GM21723 (cell line): ENCODE measurements at regions not wholly inside any gene's neighbourhood (a gene's known extent, or its start where the extent isn't known, plus 50 kb on each side); places are given as distances from the start of the nearest gene placed in this dataset.
A peak's percentile ranks its signal among the peaks of the same experiment; 100 is the strongest.

Source experiments
- ATAC-seq: cut with Tn5 transposase; IDR thresholded peaks from one replicate; pipeline ENCODE4 v1.9.1; 2021; ENCODE audit warnings: mild to moderate bottlenecking, moderate library complexity; ENCODE audit not compliant: unreplicated experiment

DNA sequence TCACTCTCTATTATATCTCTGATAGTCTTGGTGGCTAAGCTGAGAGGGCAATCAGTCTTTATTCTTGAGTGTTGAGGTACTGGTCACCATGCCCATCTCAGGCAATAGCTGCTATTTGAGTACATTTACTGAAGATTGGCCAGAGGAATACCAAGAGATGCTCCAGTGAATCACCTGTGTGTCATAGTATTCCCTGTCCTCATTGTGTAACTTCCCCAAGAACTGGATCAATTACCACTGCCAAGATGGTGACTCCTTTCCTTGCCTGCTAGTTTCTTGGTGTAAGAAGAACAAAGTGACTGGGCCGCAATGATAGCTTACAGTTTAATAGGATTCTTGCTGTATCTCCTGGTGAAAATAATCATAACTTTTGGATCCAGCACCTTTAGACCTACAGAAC is 418.7 kb upstream of the KIF2A start:
- ATAC-seq: no peak

GRCh38 chr5:61894046-61894445 is 412.0 kb upstream of the KIF2A start:
- no peak for ATAC-seq

DNA sequence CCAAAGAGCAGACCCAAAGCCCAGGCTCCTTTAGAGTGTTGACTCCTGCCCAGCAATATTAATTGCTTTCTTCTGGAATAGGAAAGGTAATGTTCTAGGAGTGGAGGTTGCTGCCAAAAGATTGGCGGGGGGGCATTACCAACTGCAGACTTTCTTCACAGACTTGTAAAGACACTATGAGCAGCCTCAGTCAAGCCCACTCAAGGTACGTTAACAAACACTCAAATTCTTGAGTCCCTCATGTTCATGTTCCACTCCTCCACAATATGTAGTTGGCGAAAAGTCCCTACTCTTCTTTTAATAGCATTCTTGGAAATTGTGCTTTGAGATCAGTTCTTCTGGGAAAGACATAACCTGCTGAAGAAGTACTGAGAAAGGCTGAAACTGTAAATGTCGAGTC is 409.2 kb upstream of the KIF2A start:
- ATAC-seq: no peak

- no peak for ATAC-seq
Measured at GRCh38 chr5:61897251-61897650, 408.8 kb upstream of the KIF2A start.

DNA sequence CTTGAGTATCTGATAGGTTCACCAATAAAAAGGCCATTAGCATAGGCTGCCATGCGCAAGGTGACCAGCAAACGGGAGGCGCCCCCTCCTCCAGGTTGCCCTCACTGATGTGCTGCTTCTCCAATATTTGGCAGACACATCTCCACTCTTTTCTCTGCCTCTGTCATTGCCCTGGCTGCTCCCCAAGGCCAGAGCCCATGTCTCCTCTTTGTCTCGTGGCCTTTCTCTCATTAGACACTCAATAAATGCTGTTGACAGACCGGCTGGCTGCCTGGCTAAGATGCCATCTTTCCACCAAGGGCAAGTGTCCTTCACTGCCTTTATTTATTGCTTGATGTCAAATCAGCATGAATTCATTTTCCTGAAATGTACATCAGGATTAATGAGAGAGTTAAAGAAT is 404.0 kb upstream of the KIF2A start:
- ATAC-seq: no peak

GRCh38 chr5:61904730-61905129 is 401.3 kb upstream of the KIF2A start:
- no peak for ATAC-seq

DNA sequence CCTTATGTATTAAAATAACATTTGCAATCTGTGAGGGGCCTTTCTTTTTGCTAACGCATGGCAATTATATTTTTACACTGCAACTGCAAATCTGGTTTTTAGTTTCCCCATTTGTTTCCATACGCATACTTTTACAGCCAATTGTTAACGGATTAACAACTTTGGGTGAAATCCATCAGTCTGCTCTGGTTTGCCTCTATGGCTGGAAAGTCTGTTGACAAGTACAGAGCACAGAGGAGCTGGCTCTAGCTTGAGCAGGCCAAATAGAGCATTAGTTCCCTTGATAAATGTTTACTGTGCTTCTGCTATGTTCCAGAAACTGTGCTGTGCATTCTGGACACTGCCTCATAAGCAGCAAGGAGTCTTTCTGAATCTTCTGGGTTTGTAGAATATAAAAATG is 400.4 kb upstream of the KIF2A start:
- ATAC-seq: no peak

- no peak for ATAC-seq
Measured at GRCh38 chr5:61906820-61907219, 399.2 kb upstream of the KIF2A start.

DNA sequence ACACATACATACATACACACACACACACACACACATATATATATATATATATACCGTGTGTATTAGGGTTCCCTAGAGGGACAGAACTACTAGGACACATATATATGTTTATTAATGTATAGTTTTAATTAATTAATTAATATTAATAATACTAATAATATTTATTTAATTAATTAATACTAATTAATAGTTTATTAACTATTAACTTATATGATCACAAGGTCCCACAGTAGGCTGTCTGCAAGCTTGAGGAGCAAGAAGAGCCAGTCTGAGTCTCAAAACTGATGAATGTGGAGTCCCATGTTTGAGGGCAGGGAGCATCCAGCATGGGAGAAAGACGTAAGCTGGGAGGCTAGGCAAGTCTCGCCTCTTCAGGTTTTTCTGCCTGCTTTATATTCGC is 398.0 kb upstream of the KIF2A start:
- no peak for ATAC-seq

DNA sequence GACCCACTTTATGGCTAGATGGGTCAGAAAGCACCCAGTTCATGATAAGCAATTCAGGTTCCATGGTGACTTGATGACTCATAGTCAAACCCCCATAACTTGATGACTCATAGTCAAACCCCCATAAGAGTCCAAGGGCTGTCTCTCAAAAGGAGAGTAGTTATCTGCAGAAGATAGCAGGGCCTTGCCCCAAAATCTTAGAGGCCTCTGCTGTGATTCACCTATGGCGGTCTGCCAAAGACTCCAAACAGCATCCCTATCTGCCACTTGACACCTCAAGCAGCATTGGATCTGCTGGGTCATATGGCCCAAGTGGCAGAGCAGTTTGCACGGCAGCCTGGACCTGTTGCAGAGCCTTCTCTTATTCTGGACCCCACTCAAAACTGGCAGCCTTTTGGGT is 395.2 kb upstream of the KIF2A start:
- ATAC-seq: no peak

DNA sequence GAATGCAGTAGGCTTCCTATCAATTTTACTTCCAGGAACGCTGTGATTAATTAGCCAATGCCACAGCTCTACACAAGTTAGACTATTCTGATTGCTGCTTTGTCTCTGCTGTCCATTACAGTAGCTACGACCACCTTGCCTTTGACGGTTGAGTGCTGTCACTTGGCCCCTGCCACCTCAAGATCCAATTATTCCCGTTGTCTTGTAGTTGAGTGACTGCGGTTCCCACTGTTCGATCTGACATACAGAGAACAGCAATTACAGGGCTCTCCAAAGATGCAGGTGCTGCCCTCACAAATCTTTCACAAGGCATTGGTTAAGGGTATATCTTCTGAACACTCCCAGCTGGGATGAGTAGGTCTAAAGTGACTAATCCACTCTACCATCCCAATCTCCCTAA is 393.4 kb upstream of the KIF2A start:
- no peak for ATAC-seq

DNA sequence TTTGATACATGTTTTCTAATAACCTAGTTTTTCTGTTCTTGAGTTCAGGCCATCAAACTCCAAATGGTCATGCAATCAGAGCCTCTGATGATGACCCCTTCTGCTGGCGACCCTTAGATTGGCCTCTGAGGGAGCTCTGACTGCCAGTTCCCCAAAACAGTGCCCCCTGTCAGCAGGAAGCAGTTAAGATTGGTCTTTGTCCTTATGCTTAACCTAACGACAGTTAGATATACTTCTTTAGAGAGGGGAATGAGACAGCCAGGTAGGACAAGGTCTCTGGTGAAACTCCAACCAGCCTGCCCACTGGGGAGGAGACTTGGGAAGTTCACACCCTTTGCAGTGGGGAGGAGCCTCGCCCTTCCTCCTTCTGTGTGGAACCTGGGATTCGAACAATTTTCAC is 390.4 kb upstream of the KIF2A start:
- no peak for ATAC-seq

GRCh38 chr5:61916621-61917620 is 389.1 kb upstream of the KIF2A start:
- no peak for ATAC-seq

DNA sequence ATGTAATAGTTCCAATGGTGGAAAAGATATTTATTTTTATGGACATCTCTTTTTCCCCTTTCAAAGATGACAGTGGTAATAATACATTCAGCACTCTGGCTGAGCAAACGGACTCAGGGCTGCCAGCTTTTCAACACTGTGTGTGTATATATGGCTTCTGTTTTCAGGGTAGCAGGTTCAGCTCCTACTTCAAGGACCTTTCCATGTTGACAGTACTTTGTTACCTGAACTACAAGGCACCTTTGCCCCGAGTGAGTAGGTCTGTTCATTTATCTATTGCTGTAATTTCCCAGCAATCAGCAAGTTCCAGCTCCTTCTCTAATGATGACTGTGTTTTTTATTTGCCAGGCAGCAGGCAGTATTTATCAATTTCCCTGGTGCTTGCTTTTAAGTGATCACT is 387.4 kb upstream of the KIF2A start:
- no peak for ATAC-seq

- no peak for ATAC-seq
Measured at GRCh38 chr5:61919920-61920319, 386.1 kb upstream of the KIF2A start.

DNA sequence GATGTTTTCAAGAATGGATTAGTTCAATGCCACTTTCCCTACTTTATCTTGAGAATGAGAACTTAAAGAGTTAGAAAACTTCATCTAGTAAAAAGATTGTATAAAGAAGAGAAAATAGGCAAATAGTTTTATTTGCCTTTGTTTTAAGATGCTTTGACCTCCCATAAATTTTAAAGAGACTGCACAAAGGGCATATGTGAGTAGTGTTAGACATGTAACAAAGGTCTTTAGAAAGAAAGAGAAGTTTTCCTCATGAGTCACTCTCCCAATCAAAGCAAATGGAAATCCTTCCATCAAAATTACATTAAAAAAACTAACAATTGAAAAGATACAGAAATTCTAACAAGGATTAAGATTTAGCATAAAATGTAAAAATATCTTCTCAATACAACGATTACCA is 381.8 kb upstream of the KIF2A start:
- ATAC-seq: no peak

GRCh38 chr5:61926911-61927310 is 379.1 kb upstream of the KIF2A start:
- ATAC-seq: no peak

DNA sequence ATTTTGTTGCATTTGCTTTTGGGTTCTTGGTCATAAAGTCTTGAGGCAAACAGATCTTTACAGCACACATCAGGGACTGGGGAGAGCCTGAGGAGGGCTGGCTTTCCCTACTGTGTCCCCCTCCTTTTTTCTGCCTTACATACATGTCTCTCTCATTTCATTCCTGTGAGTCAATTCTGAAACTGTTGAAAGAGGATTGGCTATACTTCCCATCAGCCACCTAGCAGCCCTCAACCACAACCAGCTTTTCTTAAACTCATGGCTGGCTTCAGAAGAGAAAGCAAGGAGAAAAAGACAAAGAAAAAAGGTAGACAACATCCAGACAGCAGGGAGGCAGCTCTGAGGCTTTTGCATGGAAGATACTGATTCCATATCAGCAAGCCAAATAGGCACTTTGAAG is 374.8 kb upstream of the KIF2A start:
- ATAC-seq: no peak

GRCh38 chr5:61933787-61934626 is 372.0 kb upstream of the KIF2A start:
- ATAC-seq: peak; percentile 72

DNA sequence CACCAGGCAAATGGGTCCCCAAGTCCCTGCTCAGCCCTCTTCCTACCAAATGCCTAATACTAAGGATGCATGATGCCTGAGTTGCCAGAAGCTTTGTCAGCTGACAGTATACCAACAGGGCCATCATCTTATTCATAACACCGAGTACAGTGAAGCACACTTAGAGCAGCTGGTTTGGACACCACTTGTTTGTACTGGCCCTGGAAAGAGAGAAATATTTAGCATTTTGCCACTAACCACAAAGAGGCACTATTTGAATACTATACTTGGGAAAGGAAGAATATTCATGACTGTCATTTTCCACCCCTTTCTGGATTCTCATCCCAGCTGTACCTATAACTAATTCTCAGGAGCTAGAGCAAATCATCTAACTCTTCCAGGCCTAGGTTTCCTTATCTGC is 364.4 kb upstream of the KIF2A start:
- ATAC-seq: no peak

DNA sequence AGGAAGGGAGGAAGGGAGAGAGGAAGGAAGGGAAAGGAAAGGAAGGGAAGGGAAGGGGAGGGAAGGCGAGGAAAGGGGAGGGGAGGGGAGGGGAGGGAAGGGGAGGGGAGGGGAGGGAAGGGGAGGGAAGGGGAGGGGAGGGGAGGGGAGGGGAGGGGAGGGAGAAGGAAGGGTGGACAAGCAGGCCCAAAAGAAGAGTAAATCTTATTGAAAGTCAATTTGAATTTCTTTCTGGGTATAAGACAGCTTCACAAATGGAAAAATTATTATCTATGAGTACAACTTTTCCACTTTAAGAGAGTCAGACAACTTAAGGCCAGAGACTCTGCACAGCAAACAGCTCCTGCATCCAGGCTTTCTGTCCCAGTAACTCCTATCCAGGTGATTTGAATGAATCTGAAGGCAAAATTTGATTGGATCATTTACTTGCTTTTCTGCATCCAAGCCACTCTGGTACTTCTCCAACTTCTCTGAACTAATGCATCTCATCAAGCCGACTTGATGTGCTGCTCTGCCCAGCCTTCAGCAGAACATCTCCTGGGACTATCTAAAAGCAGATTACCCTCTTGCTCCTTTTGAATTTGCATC is 363.4 kb upstream of the KIF2A start:
- no peak for ATAC-seq

DNA sequence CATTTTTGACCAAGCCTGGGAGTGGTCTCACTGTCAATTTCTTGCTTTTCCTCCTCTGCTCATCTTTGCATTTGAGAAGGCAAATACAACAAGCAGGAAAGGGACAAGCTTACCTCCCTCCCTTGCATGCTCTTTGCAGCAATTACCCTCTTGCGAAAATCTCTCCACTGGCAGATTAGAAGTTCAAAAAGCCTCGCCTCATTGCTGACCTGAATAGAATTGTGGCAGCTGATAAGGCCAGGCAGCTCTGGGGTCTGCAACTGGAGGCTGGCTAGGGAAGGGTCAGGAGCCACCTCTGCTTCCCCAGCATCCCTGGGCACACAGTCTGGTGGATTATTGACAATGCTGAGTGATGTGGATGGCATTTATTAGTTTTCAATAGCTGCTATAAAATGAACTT is 362.3 kb upstream of the KIF2A start:
- ATAC-seq: no peak
